Epithelial cell of proximal tubule (primary cell): ENCODE measurements at regions not wholly inside any gene's neighbourhood (a gene's known extent, or its start where the extent isn't known, plus 50 kb on each side); places are given as distances from the start of the nearest gene placed in this dataset.
"Not testable (repeated sequence)": the region's sequence is repeated elsewhere in the genome, so short reads cannot be mapped to it uniquely, and the experiment has no call there.

Source experiments
- DNase-seq: peaks from one replicate; pipeline ENCODE4 v3.0.0-alpha.2; 2011; ENCODE audit warnings: low read depth
- H3K4me3 ChIP-seq: 2 replicates; pipeline ENCODE4 v1.5.1; 2011; ENCODE audit warnings: low read depth, mild to moderate bottlenecking, low read length
- CTCF ChIP-seq: conservative IDR thresholded peaks from 2 replicates; pipeline ENCODE4 v1.5.1; 2012; ENCODE audit warnings: low read depth, mild to moderate bottlenecking, low read length

- no peak for DNase-seq
- no peak overlapping the region for H3K4me3 ChIP-seq
- TF ChIP-seq CTCF: no peak
These were observed 134.5 kb downstream of the MED10 start for GRCh38 chr5:6243706-6244338.

GRCh38 chr5:6241056-6241455 is 137.3 kb downstream of the MED10 start:
- not testable (repeated sequence) for DNase-seq, H3K4me3 ChIP-seq

DNA sequence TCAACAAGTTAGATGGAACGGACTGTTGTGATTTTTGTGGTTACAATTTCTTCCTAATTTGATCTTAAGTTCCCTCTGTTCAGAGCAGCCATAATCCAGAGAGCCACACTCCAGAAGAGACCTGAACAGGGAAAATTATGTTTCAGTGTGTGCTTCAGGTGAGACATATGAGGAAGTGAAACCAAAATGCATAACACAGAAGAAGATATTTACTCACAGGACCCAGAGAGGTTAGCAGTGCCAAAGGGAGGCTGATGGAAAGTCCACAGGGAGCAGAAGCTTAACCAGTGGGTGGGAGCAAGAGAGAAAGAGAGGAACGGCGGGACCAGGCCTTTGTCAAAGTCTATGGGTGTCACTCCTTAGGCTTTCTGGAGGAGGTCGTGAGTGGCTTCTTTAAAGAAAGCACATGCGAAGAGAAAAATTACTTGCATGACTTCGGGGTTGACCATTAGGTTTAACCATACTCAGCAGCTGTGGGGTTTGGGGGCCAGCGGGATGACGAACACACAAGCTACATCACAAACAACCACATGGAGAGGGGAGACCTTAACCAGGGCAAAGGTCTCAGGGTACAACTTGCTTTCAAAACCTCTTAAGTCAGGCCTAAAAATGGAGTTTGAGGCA is 141.4 kb downstream of the MED10 start:
- H3K4me3 ChIP-seq: no peak overlapping the region
- no peak for DNase-seq
- TF ChIP-seq CTCF: no peak

DNA sequence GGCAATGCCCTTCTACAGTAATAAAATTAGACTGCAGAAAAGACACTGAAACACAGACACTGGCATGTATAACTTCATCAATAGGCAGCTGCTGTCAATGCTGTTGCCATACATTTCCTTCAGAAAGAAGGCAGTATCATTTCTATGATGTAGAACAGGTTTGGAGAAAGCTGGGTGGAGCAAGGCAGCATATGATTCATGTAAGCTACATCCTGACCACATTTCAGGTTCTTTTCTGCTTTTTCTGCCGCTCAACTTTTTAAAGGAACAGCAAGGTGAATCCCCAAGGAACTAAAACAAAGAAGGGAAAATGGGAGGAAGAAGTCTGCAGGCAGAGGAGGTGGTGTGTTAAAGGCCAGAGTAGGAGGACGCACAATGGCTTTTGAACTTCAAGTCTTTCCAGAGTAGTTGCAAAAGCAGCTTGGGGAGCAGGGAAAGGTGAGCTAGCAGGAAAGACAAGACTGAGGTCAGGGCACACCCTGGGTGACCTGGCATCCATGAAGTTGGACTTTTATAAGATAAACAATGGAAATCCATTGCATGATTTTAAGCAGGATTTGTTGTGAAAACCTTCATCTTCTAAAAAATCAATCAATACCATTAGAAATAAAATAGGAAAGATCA is 142.1 kb downstream of the MED10 start:
- DNase-seq: no peak
- no peak overlapping the region for H3K4me3 ChIP-seq
- no peak for TF ChIP-seq CTCF

GRCh38 chr5:6235726-6236125 is 142.6 kb downstream of the MED10 start:
- DNase-seq: no peak
- no peak for TF ChIP-seq CTCF
- no peak overlapping the region for H3K4me3 ChIP-seq

GRCh38 chr5:6228257-6229250 is 149.8 kb downstream of the MED10 start:
- no peak overlapping the region for H3K4me3 ChIP-seq
- DNase-seq: no peak
- TF ChIP-seq CTCF: no peak

GRCh38 chr5:6225121-6225607 is 153.2 kb downstream of the MED10 start:
- no peak for TF ChIP-seq CTCF
- no peak for DNase-seq
- no peak overlapping the region for H3K4me3 ChIP-seq
